ENCODE measurements at regions not wholly inside any gene's neighbourhood (a gene's known extent, or its start where the extent isn't known, plus 50 kb on each side); places are given as distances from the start of the nearest gene placed in this dataset.

- TF ChIP-seq CTCF (IDR thresholded peaks at IDR 0.05) (no peak), POLR2A (IDR thresholded peaks at IDR 0.05) (no peak)
Measured at GRCh38 chr13:60797112-60797511, 400.1 kb downstream of the TDRD3 start.

All from esophagus squamous epithelium (tissue), 4 donors.